ENCODE measurements at regions not wholly inside any gene's neighbourhood (a gene's known extent, or its start where the extent isn't known, plus 50 kb on each side); places are given as distances from the start of the nearest gene placed in this dataset.

GRCh38 chr14:104230946-104231345, 92.6 kb downstream of the KIF26A start:
- no peak for TF ChIP-seq GATA3 (IDR thresholded peaks at IDR 0.05; ENCODE audit: low read depth, low read length)
- no peak for TF ChIP-seq GATA2 (IDR thresholded peaks at IDR 0.05; ENCODE audit: low read depth, low read length)

- no peak for TF ChIP-seq GATA3 (IDR thresholded peaks at IDR 0.05; ENCODE audit: low read depth, low read length)
- TF ChIP-seq GATA2 (IDR thresholded peaks at IDR 0.05; ENCODE audit: low read depth, low read length): no peak
These were observed 93.7 kb downstream of the KIF26A start for GRCh38 chr14:104232070-104232484.

GRCh38 chr14:104235686-104236085, 97.3 kb downstream of the KIF26A start:
- TF ChIP-seq GATA3 (IDR thresholded peaks at IDR 0.05; ENCODE audit: low read depth, low read length) (no peak), GATA2 (IDR thresholded peaks at IDR 0.05; ENCODE audit: low read depth, low read length) (no peak)

- no peak for TF ChIP-seq GATA2 (IDR thresholded peaks at IDR 0.05; ENCODE audit: low read depth, low read length)
- no peak for TF ChIP-seq GATA3 (IDR thresholded peaks at IDR 0.05; ENCODE audit: low read depth, low read length)
These were observed 99.5 kb downstream of the KIF26A start for GRCh38 chr14:104237651-104238423.

- TF ChIP-seq GATA3 (IDR thresholded peaks at IDR 0.05; ENCODE audit: low read depth, low read length): no peak
- TF ChIP-seq GATA2 (IDR thresholded peaks at IDR 0.05; ENCODE audit: low read depth, low read length): no peak
These were observed 100.2 kb downstream of the KIF26A start for GRCh38 chr14:104238424-104239184.

- TF ChIP-seq GATA3 (IDR thresholded peaks at IDR 0.05; ENCODE audit: low read depth, low read length) (no peak), GATA2 (IDR thresholded peaks at IDR 0.05; ENCODE audit: low read depth, low read length) (no peak)
These were observed 100.9 kb downstream of the KIF26A start for GRCh38 chr14:104239185-104239775.

- TF ChIP-seq GATA3 (IDR thresholded peaks at IDR 0.05; ENCODE audit: low read depth, low read length) (no peak), GATA2 (IDR thresholded peaks at IDR 0.05; ENCODE audit: low read depth, low read length) (no peak)
These were observed 101.5 kb downstream of the KIF26A start for GRCh38 chr14:104239861-104240301.

- TF ChIP-seq GATA2 (IDR thresholded peaks at IDR 0.05; ENCODE audit: low read depth, low read length) (no peak), GATA3 (IDR thresholded peaks at IDR 0.05; ENCODE audit: low read depth, low read length) (no peak)
These were observed 102.2 kb downstream of the KIF26A start for GRCh38 chr14:104240434-104241157.

- TF ChIP-seq GATA3 (IDR thresholded peaks at IDR 0.05; ENCODE audit: low read depth, low read length) (no peak), GATA2 (IDR thresholded peaks at IDR 0.05; ENCODE audit: low read depth, low read length) (no peak)
These were observed 104.8 kb downstream of the KIF26A start for GRCh38 chr14:104243200-104243599.

- TF ChIP-seq GATA3 (IDR thresholded peaks at IDR 0.05; ENCODE audit: low read depth, low read length): no peak
- no peak for TF ChIP-seq GATA2 (IDR thresholded peaks at IDR 0.05; ENCODE audit: low read depth, low read length)
These were observed 106.0 kb downstream of the KIF26A start for GRCh38 chr14:104244221-104245011.

- no peak for TF ChIP-seq GATA2 (IDR thresholded peaks at IDR 0.05; ENCODE audit: low read depth, low read length)
- no peak for TF ChIP-seq GATA3 (IDR thresholded peaks at IDR 0.05; ENCODE audit: low read depth, low read length)
These were observed 106.7 kb downstream of the KIF26A start for GRCh38 chr14:104245075-104245474.

GRCh38 chr14:104245723-104246122, 107.3 kb downstream of the KIF26A start:
- no peak for TF ChIP-seq GATA3 (IDR thresholded peaks at IDR 0.05; ENCODE audit: low read depth, low read length)
- TF ChIP-seq GATA2 (IDR thresholded peaks at IDR 0.05; ENCODE audit: low read depth, low read length): no peak
